ENCODE measurements at regions not wholly inside any gene's neighbourhood (a gene's known extent, or its start where the extent isn't known, plus 50 kb on each side); places are given as distances from the start of the nearest gene placed in this dataset.

DNA sequence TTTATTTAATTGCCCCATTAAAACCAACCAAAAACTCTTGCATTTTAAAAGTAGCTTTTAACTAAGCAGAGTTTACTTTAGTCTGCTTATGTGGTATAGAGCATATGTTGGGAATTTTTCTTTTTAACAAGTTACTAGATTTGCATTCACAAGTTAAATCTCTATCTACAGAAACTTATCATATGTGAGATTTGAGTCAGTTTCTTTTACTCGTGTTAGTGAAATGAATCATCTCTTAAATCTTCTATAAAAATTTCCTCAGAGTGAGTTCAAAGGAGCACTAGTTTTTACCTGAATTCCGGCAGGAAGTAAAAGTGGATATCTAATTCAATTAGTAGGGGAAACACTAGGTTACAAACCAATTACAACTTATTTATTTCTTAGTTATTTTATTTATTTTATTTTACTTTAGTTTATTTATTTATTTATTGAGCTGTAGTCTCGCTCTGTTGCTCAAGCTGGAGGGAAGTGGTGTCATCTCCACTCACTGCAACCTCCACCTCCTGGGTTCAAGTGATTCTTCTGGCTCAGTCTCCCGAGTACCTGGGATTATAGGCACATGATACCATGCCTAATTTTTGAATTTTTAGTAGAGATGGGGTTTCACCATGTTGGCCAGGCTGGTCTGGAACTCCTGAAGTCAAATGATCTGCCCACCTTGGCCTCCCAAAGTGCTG lies 1609.6 kb upstream of the B3GALT2 start:
- FAIRE-seq, result no peak
- no peak overlapping the region for H3K9ac ChIP-seq (ENCODE audit: insufficient read depth in 1 of 2, low read depth in 2 of 2, low read length in 2 of 2)
- no peak for TF ChIP-seq DMBX1 (CRISPR knock-in tag; IDR thresholded peaks at IDR 0.05; ENCODE audit: borderline replicate concordance)
- no peak for TF ChIP-seq SMAD3 (CRISPR knock-in tag; conservative IDR thresholded peaks at IDR 0.05)
- TF ChIP-seq RFX7 (CRISPR knock-in tag; IDR thresholded peaks at IDR 0.05), result no peak
- TF ChIP-seq PRPF4 (IDR thresholded peaks at IDR 0.05; ENCODE audit: insufficient read depth, low read depth, low read length, poor library complexity, severe bottlenecking), result no peak
- no peak for TF ChIP-seq ZBED1 (IDR thresholded peaks at IDR 0.05)
- no peak for TF ChIP-seq EZH2 (IDR thresholded peaks at IDR 0.05; ENCODE audit: borderline replicate concordance, low read depth, low read length)

More for the DNA sequence above, 1609.6 kb upstream of the B3GALT2 start:
- H3K9me1 ChIP-seq (ENCODE audit: control insufficient read depth, insufficient read depth, low read length), result no peaks in the 10 kb centered on the region
- peaks cover 4% of the 10 kb centered on the region; the same call in 1 of the 2 replicates for H3K9me3 ChIP-seq (replicated peaks; ENCODE audit: control insufficient read depth, insufficient read depth, low read depth, low read length)
- BruUV-seq (replicated peaks), result no TSS peak
- no peak overlapping the region for H3K4me3 ChIP-seq
- no peaks in the 10 kb centered on the region for H3K27me3 ChIP-seq (ENCODE audit: control insufficient read depth in 2 of 2, insufficient read depth in 2 of 2, low read length in 2 of 2)
- 56% methylated on average over 4 of the region's 4 CpGs for WGBS (ENCODE audit: insufficient coverage, low coverage, missing lambda C conversion rate)
- H3K4me1 ChIP-seq (replicated peaks in 1 of 2; ENCODE audit: control insufficient read depth in 2 of 2, insufficient read depth in 2 of 2, low read length in 2 of 2), result no peaks in the 10 kb centered on the region
- CTCF ChIA-PET (ENCODE audit: low intra/inter-chr PET ratio), result no interaction called here
- no peak overlapping the region for H2AFZ ChIP-seq (ENCODE audit: low read depth, low read length)
- ATAC-seq (no peak), DNase-seq (ENCODE audit: extremely low read depth in 1 of 4, low spot score in 3 of 4) (no peak)
- H3K4me2 ChIP-seq (ENCODE audit: insufficient read depth, low read length), result no peak overlapping the region
- POLR2A ChIA-PET, result interaction anchor here (0.6 kb wide), 1 partner anchor 374 kb away, joined by 3 read pairs; no protein-coding TSS in a partner anchor
- H3K36me3 ChIP-seq (ENCODE audit: control insufficient read depth, insufficient read depth, low read length), result no peaks in the 10 kb centered on the region; the same call in 2 of the 3 replicates
- peaks cover 7% of the 10 kb centered on the region; the same call in 1 of the 3 replicates for H3K79me2 ChIP-seq (ENCODE audit: control insufficient read depth, insufficient read depth, low read length)
- intact Hi-C loops (cut with micrococcal nuclease) (no loop called here), in situ Hi-C loops (cut with MboI) (no loop called here)
- H4K20me1 ChIP-seq (replicated peaks; ENCODE audit: control insufficient read depth, insufficient read depth, low read length), result no peaks in the 10 kb centered on the region
- no peak overlapping the region for H3K27ac ChIP-seq (ENCODE audit: extremely low read depth, low read depth, low read length)

All from K562 (cell line).